ENCODE measurements at regions not wholly inside any gene's neighbourhood (a gene's known extent, or its start where the extent isn't known, plus 50 kb on each side); places are given as distances from the start of the nearest gene placed in this dataset.

GRCh38 chr5:53825016-53825415 is 264.6 kb downstream of the NDUFS4 start:
- Histone ChIP-seq H3K27me3 (ENCODE audit: control insufficient read depth in 2 of 2, insufficient read depth in 2 of 2, low read length in 2 of 2) (peaks cover 5 to 12% of the 10 kb centered on the region in 2 experiments; a peak in 2 of 5 replicates), H3K9me3 (replicated peaks; ENCODE audit: control insufficient read depth, insufficient read depth, low read depth, low read length) (no peaks in the 10 kb centered on the region), H4K20me1 (replicated peaks; ENCODE audit: control insufficient read depth, insufficient read depth, low read length) (no peaks in the 10 kb centered on the region), H3K4me1 (replicated peaks in 1 of 2; ENCODE audit: control insufficient read depth in 2 of 2, insufficient read depth in 2 of 2, low read length in 2 of 2) (no peaks in the 10 kb centered on the region), H3K36me3 (ENCODE audit: control insufficient read depth, insufficient read depth, low read length) (no peaks in the 10 kb centered on the region), H3K79me2 (ENCODE audit: control insufficient read depth, insufficient read depth, low read length) (no peaks in the 10 kb centered on the region), H3K9me1 (ENCODE audit: control insufficient read depth, insufficient read depth, low read length) (no peaks in the 10 kb centered on the region), H3K4me2 (ENCODE audit: insufficient read depth, low read length) (no peak overlapping the region), H3K4me3 (no peak overlapping the region), H3K9ac (ENCODE audit: insufficient read depth in 1 of 2, low read depth in 2 of 2, low read length in 2 of 2) (no peak overlapping the region), H2AFZ (ENCODE audit: low read depth, low read length) (no peak overlapping the region), H3K27ac (ENCODE audit: extremely low read depth, low read depth, low read length) (no peak overlapping the region)
- DNase-seq (ENCODE audit: extremely low read depth in 1 of 4, low spot score in 3 of 4), result no peak
- in situ Hi-C loops (cut with MboI), result no loop called here
- intact Hi-C loops (cut with micrococcal nuclease), result no loop called here
- 6% methylated on average over 5 of the region's 5 CpGs for WGBS (ENCODE audit: insufficient coverage, low coverage, missing lambda C conversion rate)
- POLR2A ChIA-PET, result interaction anchor here (0.6 to 1.2 kb wide), 2 partner anchors 63 to 865 kb away, joined by 3 read pairs; no protein-coding TSS in a partner anchor
- CTCF ChIA-PET (ENCODE audit: low intra/inter-chr PET ratio), result no interaction called here
- no peak for TF ChIP-seq ZNF23 (CRISPR knock-in tag; IDR thresholded peaks at IDR 0.05)
- TF ChIP-seq TCF7L2 (IDR thresholded peaks at IDR 0.05; ENCODE audit: low read depth, low read length), result no peak
- TF ChIP-seq HNRNPL (IDR thresholded peaks at IDR 0.05; ENCODE audit: low read depth, low read length), result no peak
- TF ChIP-seq STAT5A (IDR thresholded peaks at IDR 0.05; ENCODE audit: borderline replicate concordance, low read length), result no peak
- no peak for TF ChIP-seq U2AF2 (optimal IDR thresholded peaks at IDR 0.05; ENCODE audit: low read depth, low read length)
- no peak for TF ChIP-seq TEAD4 (IDR thresholded peaks at IDR 0.05; ENCODE audit: low read length)
- TF ChIP-seq TEAD4 (CRISPR knock-in tag; IDR thresholded peaks at IDR 0.05; ENCODE audit: borderline replicate concordance), result no peak
- TF ChIP-seq PHF20 (IDR thresholded peaks at IDR 0.05; ENCODE audit: partially characterized antibody), result no peak
- TF ChIP-seq MCM7 (IDR thresholded peaks at IDR 0.05), result no peak
- TF ChIP-seq ZNF518B (CRISPR knock-in tag; IDR thresholded peaks at IDR 0.05), result no peak
- TF ChIP-seq TAF7 (tag; IDR thresholded peaks at IDR 0.05), result no peak
- TF ChIP-seq ARNT (IDR thresholded peaks at IDR 0.05), result no peak
- TF ChIP-seq ZNF263 (CRISPR knock-in tag; IDR thresholded peaks at IDR 0.05; ENCODE audit: borderline replicate concordance), result no peak
- no peak for TF ChIP-seq NRF1 (conservative IDR thresholded peaks at IDR 0.05 in 1 of 2, IDR thresholded peaks at IDR 0.05 in 1 of 2)
- TF ChIP-seq ZSCAN32 (CRISPR knock-in tag; IDR thresholded peaks at IDR 0.05), result no peak
- TF ChIP-seq KLF1 (tag; IDR thresholded peaks at IDR 0.05), result no peak
- TF ChIP-seq ZNF143 (CRISPR knock-in tag; IDR thresholded peaks at IDR 0.05), result no peak
- no peak for TF ChIP-seq FOXJ2 (tag; IDR thresholded peaks at IDR 0.05)
- TF ChIP-seq ZKSCAN1 (IDR thresholded peaks at IDR 0.05; ENCODE audit: low read depth, low read length), result no peak
- TF ChIP-seq, protein P1, sequence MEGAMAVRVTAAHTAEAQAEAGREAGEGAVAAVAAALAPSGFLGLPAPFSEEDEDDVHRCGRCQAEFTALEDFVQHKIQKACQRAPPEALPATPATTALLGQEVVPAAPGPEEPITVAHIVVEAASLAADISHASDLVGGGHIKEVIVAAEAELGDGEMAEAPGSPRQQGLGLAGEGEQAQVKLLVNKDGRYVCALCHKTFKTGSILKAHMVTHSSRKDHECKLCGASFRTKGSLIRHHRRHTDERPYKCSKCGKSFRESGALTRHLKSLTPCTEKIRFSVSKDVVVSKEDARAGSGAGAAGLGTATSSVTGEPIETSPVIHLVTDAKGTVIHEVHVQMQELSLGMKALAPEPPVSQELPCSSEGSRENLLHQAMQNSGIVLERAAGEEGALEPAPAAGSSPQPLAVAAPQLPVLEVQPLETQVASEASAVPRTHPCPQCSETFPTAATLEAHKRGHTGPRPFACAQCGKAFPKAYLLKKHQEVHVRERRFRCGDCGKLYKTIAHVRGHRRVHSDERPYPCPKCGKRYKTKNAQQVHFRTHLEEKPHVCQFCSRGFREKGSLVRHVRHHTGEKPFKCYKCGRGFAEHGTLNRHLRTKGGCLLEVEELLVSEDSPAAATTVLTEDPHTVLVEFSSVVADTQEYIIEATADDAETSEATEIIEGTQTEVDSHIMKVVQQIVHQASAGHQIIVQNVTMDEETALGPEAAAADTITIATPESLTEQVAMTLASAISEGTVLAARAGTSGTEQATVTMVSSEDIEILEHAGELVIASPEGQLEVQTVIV (CRISPR knock-in tag; IDR thresholded peaks at IDR 0.05; ENCODE audit: borderline replicate concordance), result no peak
- no peak for FAIRE-seq
- no peak for ATAC-seq
- BruUV-seq (replicated peaks), result no TSS peak

Measured in K562 (cell line).